Calu3 (cell line): ENCODE measurements at regions not wholly inside any gene's neighbourhood (a gene's known extent, or its start where the extent isn't known, plus 50 kb on each side); places are given as distances from the start of the nearest gene placed in this dataset.

Experiments
- BruUV-seq: library from RNA; stranded (reverse); fragments of 400-500 nt; replicated peaks from 2 replicates; lab custom pipeline; 2021; lab: Mats Ljungman, UMichigan
- CTCF ChIA-PET: fragments of 300-600 bp; sonication (Branson Sonifier 250); formaldehyde crosslinking; loops from one replicate; lab custom pipeline; 2022; ENCODE audit warnings: antibody characterized with exemption; lab: Charles Lee
- DNase-seq: peaks from one replicate; pipeline ENCODE4 v3.0.0; 2022
- H3K27ac Mint-ChIP-seq: one replicate; pipeline ENCODE4 v1.8.0; 2022; ENCODE audit warnings: mixed read lengths; ENCODE audit not compliant: unreplicated experiment
- H3K27me3 Mint-ChIP-seq: one replicate; pipeline ENCODE4 v1.8.0; 2022; ENCODE audit warnings: mixed read lengths; ENCODE audit not compliant: unreplicated experiment
- H3K36me3 Mint-ChIP-seq: one replicate; pipeline ENCODE4 v1.8.0; 2022; ENCODE audit warnings: mild to moderate bottlenecking, moderate library complexity, mixed read lengths; ENCODE audit not compliant: insufficient read depth, unreplicated experiment
- H3K4me1 Mint-ChIP-seq: one replicate; pipeline ENCODE4 v1.8.0; 2022; ENCODE audit warnings: mild to moderate bottlenecking, low read depth, mixed read lengths; ENCODE audit not compliant: unreplicated experiment
- H3K4me3 Mint-ChIP-seq: one replicate; pipeline ENCODE4 v1.8.0; 2022; ENCODE audit warnings: mild to moderate bottlenecking, low read depth, moderate library complexity, mixed read lengths; ENCODE audit not compliant: unreplicated experiment
- H3K9me3 Mint-ChIP-seq: one replicate; pipeline ENCODE4 v1.8.0; 2022; ENCODE audit warnings: low read depth, mixed read lengths; ENCODE audit not compliant: unreplicated experiment
- CTCF ChIP-seq: fragments of 200-600 bp; IDR thresholded peaks from one replicate; pipeline ENCODE4 v1.8.0; 2022; ENCODE audit warnings: antibody characterized with exemption; ENCODE audit not compliant: unreplicated experiment
- intact Hi-C: fragments of 100-400 bp; cut with micrococcal nuclease; formaldehyde crosslinking; loops from one replicate; pipeline ENCODE4 v1.10.0; 2022; ENCODE audit not compliant: unreplicated experiment

- Mint-ChIP-seq H3K36me3 (no peaks in the 10 kb centered on the region), H3K27ac (no peak overlapping the region), H3K27me3 (no peaks in the 10 kb centered on the region), H3K4me3 (no peak overlapping the region), H3K4me1 (peaks cover 14% of the 10 kb centered on the region), H3K9me3 (no peaks in the 10 kb centered on the region)
- intact Hi-C loops: no loop called here
- CTCF ChIA-PET: no interaction called here
- no peak for DNase-seq
- TF ChIP-seq CTCF: no peak
- no TSS peak for BruUV-seq
Observed at GRCh38 chr6:126696921-126697693, 357.2 kb downstream of the CENPW start.

- CTCF ChIA-PET: no interaction called here
Observed at GRCh38 chr6:126698732-126699240, 358.9 kb downstream of the CENPW start.

GRCh38 chr6:126701676-126702560, 362.0 kb downstream of the CENPW start:
- H3K9me3 Mint-ChIP-seq: no peaks in the 10 kb centered on the region
- H3K27ac Mint-ChIP-seq: no peak overlapping the region
- no peaks in the 10 kb centered on the region for H3K27me3 Mint-ChIP-seq
- CTCF ChIA-PET: no interaction called here
- no peak for DNase-seq
- H3K36me3 Mint-ChIP-seq: no peaks in the 10 kb centered on the region
- H3K4me3 Mint-ChIP-seq: no peak overlapping the region
- no TSS peak for BruUV-seq
- intact Hi-C loops: no loop called here
- TF ChIP-seq CTCF: no peak
- peaks cover 14% of the 10 kb centered on the region for H3K4me1 Mint-ChIP-seq

More at GRCh38 chr6:126698732-126699240, 358.9 kb downstream of the CENPW start:
- TF ChIP-seq CTCF: no peak
- Mint-ChIP-seq H3K36me3 (no peaks in the 10 kb centered on the region), H3K9me3 (no peaks in the 10 kb centered on the region), H3K4me1 (peaks cover 14% of the 10 kb centered on the region), H3K27ac (no peak overlapping the region), H3K27me3 (no peaks in the 10 kb centered on the region), H3K4me3 (no peak overlapping the region)
- BruUV-seq: no TSS peak
- intact Hi-C loops: no loop called here
- DNase-seq: no peak

- DNase-seq: no peak
- peak overlapping the region; percentile 94 for H3K27ac Mint-ChIP-seq
- no peaks in the 10 kb centered on the region for H3K27me3 Mint-ChIP-seq
- no peaks in the 10 kb centered on the region for H3K9me3 Mint-ChIP-seq
- BruUV-seq: no TSS peak
- peaks cover 20% of the 10 kb centered on the region for H3K4me1 Mint-ChIP-seq
- no peaks in the 10 kb centered on the region for H3K36me3 Mint-ChIP-seq
- no peak overlapping the region for H3K4me3 Mint-ChIP-seq
- intact Hi-C loops: no loop called here
- TF ChIP-seq CTCF: no peak
- CTCF ChIA-PET: no interaction called here
Observed at GRCh38 chr6:126716032-126716431, 376.1 kb downstream of the CENPW start.
